Hepatocyte (in vitro differentiated cells): ENCODE measurements at regions not wholly inside any gene's neighbourhood (a gene's known extent, or its start where the extent isn't known, plus 50 kb on each side); places are given as distances from the start of the nearest gene placed in this dataset.
"Not testable (repeated sequence)": the region's sequence is repeated elsewhere in the genome, so short reads cannot be mapped to it uniquely, and the experiment has no call there.

ENCODE experiments used
- CTCF ChIP-seq: fragments of 200-600 bp; sonication (generic); IDR thresholded peaks from 2 replicates; pipeline ENCODE4 v1.5.1; 2016; ENCODE audit warnings: antibody characterized with exemption, mild to moderate bottlenecking; ENCODE audit not compliant: poor library complexity
- EZH2 ChIP-seq: fragments of 200-600 bp; sonication (generic); IDR thresholded peaks from 2 replicates; pipeline ENCODE4 v1.6.1; 2016; ENCODE audit warnings: antibody characterized with exemption, mild to moderate bottlenecking, borderline replicate concordance

GRCh38 chr14:19304442-19304841 lies 129.7 kb downstream of the POTEG start:
- not testable (repeated sequence) for TF ChIP-seq CTCF, EZH2
